ENCODE measurements at regions not wholly inside any gene's neighbourhood (a gene's known extent, or its start where the extent isn't known, plus 50 kb on each side); places are given as distances from the start of the nearest gene placed in this dataset.

- no peak overlapping the region for H2BK120ac ChIP-seq (replicated peaks; ENCODE audit: low read depth, low read length)
Measured at GRCh38 chr4:175346376-175346775, 428.2 kb downstream of the ADAM29 start.

More at GRCh38 chr4:175346376-175346775, 428.2 kb downstream of the ADAM29 start:
- Histone ChIP-seq H3K9me3 (ENCODE audit: insufficient read depth in 2 of 2, low read depth in 1 of 2, low read length in 1 of 2) (peaks cover 3 to 4% of the 10 kb centered on the region in 2 experiments; a peak in 1 of 4 replicates), H3K4me2 (ENCODE audit: insufficient read depth in 1 of 2, low read depth in 2 of 2, low read length in 2 of 2) (no peak overlapping the region), H3K9ac (replicated peaks in 1 of 4; ENCODE audit: extremely low read depth in 1 of 4, low read depth in 3 of 4, low read length in 3 of 4) (no peak overlapping the region), H3K56ac (replicated peaks; ENCODE audit: insufficient read length, low read depth, low read length) (no peak overlapping the region), H3K23me2 (ENCODE audit: low read depth, low read length) (no peaks in the 10 kb centered on the region), H3K27ac (ENCODE audit: low read depth, low read length) (no peak overlapping the region), H2AK5ac (ENCODE audit: low read depth, low read length) (no peak overlapping the region), H3K4me1 (replicated peaks in 1 of 4; ENCODE audit: control insufficient read depth in 3 of 4, insufficient read depth in 4 of 4, low read length in 3 of 4) (no peaks in the 10 kb centered on the region), H3K79me2 (ENCODE audit: control insufficient read depth in 1 of 2, insufficient read depth in 2 of 2, low read length in 2 of 2) (no peaks in the 10 kb centered on the region), H4K5ac (ENCODE audit: insufficient read length, low read depth, low read length) (no peak overlapping the region), H4K8ac (ENCODE audit: extremely low read depth, insufficient read depth, low read length) (no peak overlapping the region), H3K4ac (replicated peaks; ENCODE audit: insufficient read length, low read depth, low read length) (no peak overlapping the region), H2BK5ac (ENCODE audit: low read depth, low read length) (no peak overlapping the region), H2BK20ac (ENCODE audit: low read length) (no peak overlapping the region), H2AFZ (ENCODE audit: low read length) (no peak overlapping the region), H2BK15ac (ENCODE audit: low read length) (no peak overlapping the region), H3K27me3 (replicated peaks in 1 of 4; ENCODE audit: control insufficient read depth in 3 of 4, extremely low read depth in 1 of 4, insufficient read depth in 3 of 4, low read length in 3 of 4) (peaks cover 0 to 2% (median 0%) of the 10 kb centered on the region in 4 experiments; a peak in 1 of 7 replicates), H3K23ac (ENCODE audit: insufficient read length) (no peak overlapping the region), H3K4me3 (ENCODE audit: extremely low read depth in 1 of 4, insufficient read depth in 2 of 4, low read depth in 3 of 4, low read length in 4 of 4) (no peak overlapping the region), H4K91ac (replicated peaks; ENCODE audit: insufficient read length, low read length) (no peak overlapping the region), H3K14ac (ENCODE audit: insufficient read length) (no peak overlapping the region), H2BK12ac (ENCODE audit: low read depth, low read length) (no peak overlapping the region), H3K79me1 (ENCODE audit: low read depth, low read length) (no peaks in the 10 kb centered on the region), H4K20me1 (replicated peaks in 1 of 2; ENCODE audit: control insufficient read depth in 1 of 2, insufficient read depth in 2 of 2, low read length in 2 of 2) (no peaks in the 10 kb centered on the region), H3K18ac (ENCODE audit: extremely low read depth, low read length) (no peak overlapping the region), H3K36me3 (ENCODE audit: control insufficient read depth in 2 of 4, insufficient read depth in 4 of 4, low read length in 3 of 4) (no peaks in the 10 kb centered on the region)
- DNase-seq (ENCODE audit: low read depth in 1 of 2, low spot score in 2 of 2) (no peak), FAIRE-seq (no peak)
- whole genome bisulfite sequencing, 2 experiments (ENCODE audit: extremely low coverage in 1 of 2, insufficient coverage in 1 of 2, insufficient read length in 1 of 2, insufficient replicate concordance in 2 of 2, low coverage in 1 of 2, low lambda C conversion rate in 2 of 2, missing lambda C conversion rate in 1 of 2): 98% methylated on average over 2 of the region's 2 CpGs; no CpG with 5 or more reads in 1 of the 2 experiments
- ChIA-PET CTCF (ENCODE audit: partially characterized antibody) (no interaction called here), POLR2A (ENCODE audit: partially characterized antibody) (no interaction called here)
- no peak for TF ChIP-seq TCF12 (IDR thresholded peaks at IDR 0.05; ENCODE audit: low read depth, low read length)
- TF ChIP-seq E2F6 (IDR thresholded peaks at IDR 0.05): no peak
- no peak for TF ChIP-seq CHD2 (IDR thresholded peaks at IDR 0.05; ENCODE audit: low read length)
- no peak for TF ChIP-seq SIRT6 (IDR thresholded peaks at IDR 0.05; ENCODE audit: low read length)
- no peak for TF ChIP-seq BRCA1 (IDR thresholded peaks at IDR 0.05; ENCODE audit: low read depth, low read length)
- no peak for TF ChIP-seq CTBP2 (IDR thresholded peaks at IDR 0.05; ENCODE audit: borderline replicate concordance, insufficient read depth, insufficient read length, low read length)
- TF ChIP-seq SP2 (IDR thresholded peaks at IDR 0.05; ENCODE audit: low read length): no peak
- no peak for TF ChIP-seq JUND (IDR thresholded peaks at IDR 0.05; ENCODE audit: low read length)
- TF ChIP-seq RBBP5 (IDR thresholded peaks at IDR 0.05; ENCODE audit: borderline replicate concordance, low read depth, low read length): no peak
- TF ChIP-seq ATF3 (IDR thresholded peaks at IDR 0.05; ENCODE audit: insufficient read depth, low read depth, low read length): no peak
- TF ChIP-seq MAFK (IDR thresholded peaks at IDR 0.05; ENCODE audit: low read depth, low read length): no peak
- TF ChIP-seq EP300 (IDR thresholded peaks at IDR 0.05; ENCODE audit: borderline replicate concordance in 1 of 2, low read depth in 2 of 2, low read length in 2 of 2): no peak
- TF ChIP-seq GTF2F1 (IDR thresholded peaks at IDR 0.05; ENCODE audit: borderline replicate concordance, low read depth, low read length): no peak
- TF ChIP-seq GABPA (IDR thresholded peaks at IDR 0.05; ENCODE audit: borderline replicate concordance, insufficient read depth, low read length): no peak

Data from H1 (cell line).